Central memory CD8-positive, alpha-beta T cell (primary cell): ENCODE measurements at regions not wholly inside any gene's neighbourhood (a gene's known extent, or its start where the extent isn't known, plus 50 kb on each side); places are given as distances from the start of the nearest gene placed in this dataset.

Experiments used
- ATAC-seq: fragments of 150-1000 bp; cut with Tn5 transposase; replicated peaks from 2 replicates; pipeline ENCODE4 v1.10.0; 2022; ENCODE audit warnings: mild to moderate bottlenecking, moderate FRiP score, moderate number of reproducible peaks; ENCODE audit not compliant: poor library complexity, severe bottlenecking; ENCODE audit errors: extremely low read depth
- DNase-seq, 2 donors: peaks; one replicate each; pipeline ENCODE4 v3.0.0; 2021; ENCODE audit warnings: low spot score in 2 of 2
- H3K27ac Mint-ChIP-seq: one replicate; pipeline ENCODE4 v1.8.0; 2022; ENCODE audit warnings: low read depth, mild to moderate bottlenecking, moderate library complexity, mixed read lengths
- H3K27me3 Mint-ChIP-seq: one replicate; pipeline ENCODE4 v1.8.0; 2022; ENCODE audit warnings: mixed read lengths
- H3K36me3 Mint-ChIP-seq: one replicate; pipeline ENCODE4 v1.8.0; 2022; ENCODE audit warnings: mild to moderate bottlenecking, moderate library complexity, mixed read lengths; ENCODE audit not compliant: insufficient read depth
- H3K4me1 Mint-ChIP-seq: one replicate; pipeline ENCODE4 v1.8.0; 2022; ENCODE audit warnings: mixed read lengths
- H3K4me3 Mint-ChIP-seq: one replicate; pipeline ENCODE4 v1.8.0; 2022; ENCODE audit warnings: mild to moderate bottlenecking, moderate library complexity, mixed read lengths
- H3K9me3 Mint-ChIP-seq: one replicate; pipeline ENCODE4 v1.8.0; 2022; ENCODE audit warnings: mixed read lengths

- H3K9me3 Mint-ChIP-seq, result no peaks in the 10 kb centered on the region
- no peak for DNase-seq
- H3K27me3 Mint-ChIP-seq, result no peaks in the 10 kb centered on the region
- H3K36me3 Mint-ChIP-seq, result peaks cover 2% of the 10 kb centered on the region
- no peaks in the 10 kb centered on the region for H3K4me1 Mint-ChIP-seq
- H3K4me3 Mint-ChIP-seq, result no peak overlapping the region
- H3K27ac Mint-ChIP-seq, result no peak overlapping the region
- no peak for ATAC-seq
Measured at GRCh38 chr5:67674159-67674655, 477.6 kb upstream of the CD180 start.

DNA sequence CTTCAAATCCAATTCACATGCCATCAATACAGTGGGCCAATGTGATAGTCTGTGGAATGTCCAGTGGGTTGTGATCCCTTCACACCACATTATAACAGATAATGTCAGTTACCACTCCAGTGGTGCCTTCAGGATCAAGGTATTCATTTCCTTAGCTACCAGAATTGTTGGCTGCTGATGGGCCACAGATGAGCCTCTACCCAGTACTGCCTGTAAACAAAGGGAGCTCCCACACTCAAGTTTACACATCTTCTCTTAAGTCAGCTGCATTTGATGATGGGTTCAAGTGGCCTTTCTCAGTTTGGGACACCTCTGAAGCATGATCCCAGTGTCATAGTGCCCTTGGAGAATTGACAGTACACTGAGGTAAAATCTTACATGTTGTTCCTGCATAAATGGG, 477.0 kb upstream of the CD180 start:
- H3K27me3 Mint-ChIP-seq, result no peaks in the 10 kb centered on the region
- peaks cover 2% of the 10 kb centered on the region for H3K36me3 Mint-ChIP-seq
- no peak for ATAC-seq
- H3K27ac Mint-ChIP-seq, result no peak overlapping the region
- no peak overlapping the region for H3K4me3 Mint-ChIP-seq
- H3K9me3 Mint-ChIP-seq, result no peaks in the 10 kb centered on the region
- DNase-seq, result no peak
- H3K4me1 Mint-ChIP-seq, result no peaks in the 10 kb centered on the region

GRCh38 chr5:67673180-67673579, 476.6 kb upstream of the CD180 start:
- DNase-seq (no peak), ATAC-seq (no peak)
- Mint-ChIP-seq H3K27ac (no peak overlapping the region), H3K9me3 (no peaks in the 10 kb centered on the region), H3K36me3 (peaks cover 2% of the 10 kb centered on the region), H3K27me3 (no peaks in the 10 kb centered on the region), H3K4me1 (no peaks in the 10 kb centered on the region), H3K4me3 (no peak overlapping the region)

- H3K4me3 Mint-ChIP-seq, result no peak overlapping the region
- DNase-seq (no peak), ATAC-seq (no peak)
- H3K36me3 Mint-ChIP-seq, result peaks cover 2% of the 10 kb centered on the region
- H3K27ac Mint-ChIP-seq, result no peak overlapping the region
- no peaks in the 10 kb centered on the region for H3K4me1 Mint-ChIP-seq
- no peaks in the 10 kb centered on the region for H3K27me3 Mint-ChIP-seq
- no peaks in the 10 kb centered on the region for H3K9me3 Mint-ChIP-seq
Measured at GRCh38 chr5:67672636-67673035, 476.0 kb upstream of the CD180 start.

GRCh38 chr5:67669916-67670315, 473.3 kb upstream of the CD180 start:
- Mint-ChIP-seq H3K9me3 (peaks cover 10% of the 10 kb centered on the region), H3K4me3 (no peak overlapping the region), H3K27me3 (no peaks in the 10 kb centered on the region), H3K4me1 (no peaks in the 10 kb centered on the region), H3K36me3 (peaks cover 2% of the 10 kb centered on the region), H3K27ac (no peak overlapping the region)
- ATAC-seq (no peak), DNase-seq (no peak)

- Mint-ChIP-seq H3K9me3 (peaks cover under 1% of the 10 kb centered on the region), H3K36me3 (no peaks in the 10 kb centered on the region), H3K27ac (no peak overlapping the region), H3K4me3 (no peak overlapping the region), H3K27me3 (no peaks in the 10 kb centered on the region), H3K4me1 (no peaks in the 10 kb centered on the region)
- DNase-seq (no peak), ATAC-seq (no peak)
Measured at GRCh38 chr5:67660149-67660548, 463.6 kb upstream of the CD180 start.

DNA sequence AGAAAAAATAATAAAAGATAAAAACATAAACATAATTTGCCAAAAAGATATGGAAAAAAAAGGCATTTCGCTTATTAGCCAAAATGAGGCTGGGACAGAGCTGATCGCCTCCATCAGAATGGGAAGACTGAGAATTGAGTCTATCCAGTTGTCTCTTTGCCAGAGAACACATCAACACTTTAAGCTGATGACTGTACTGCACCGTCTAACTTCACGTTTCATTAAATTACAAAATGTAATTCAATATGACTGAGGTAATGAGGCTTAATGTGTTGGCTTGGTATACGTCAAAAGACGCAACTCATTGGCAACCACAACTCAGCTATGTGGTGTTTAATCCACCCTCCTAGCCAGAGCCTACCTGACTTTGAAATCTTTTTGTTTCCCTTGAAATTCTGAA, 462.7 kb upstream of the CD180 start:
- ATAC-seq (no peak), DNase-seq (no peak)
- Mint-ChIP-seq H3K27ac (no peak overlapping the region), H3K27me3 (no peaks in the 10 kb centered on the region), H3K4me1 (no peaks in the 10 kb centered on the region), H3K36me3 (no peaks in the 10 kb centered on the region), H3K9me3 (no peaks in the 10 kb centered on the region), H3K4me3 (no peak overlapping the region)

- ATAC-seq (no peak), DNase-seq (no peak)
- no peak overlapping the region for H3K4me3 Mint-ChIP-seq
- no peaks in the 10 kb centered on the region for H3K27me3 Mint-ChIP-seq
- H3K4me1 Mint-ChIP-seq, result no peaks in the 10 kb centered on the region
- no peak overlapping the region for H3K27ac Mint-ChIP-seq
- no peaks in the 10 kb centered on the region for H3K36me3 Mint-ChIP-seq
- H3K9me3 Mint-ChIP-seq, result no peaks in the 10 kb centered on the region
Measured at GRCh38 chr5:67657055-67657454, 460.5 kb upstream of the CD180 start.

DNA sequence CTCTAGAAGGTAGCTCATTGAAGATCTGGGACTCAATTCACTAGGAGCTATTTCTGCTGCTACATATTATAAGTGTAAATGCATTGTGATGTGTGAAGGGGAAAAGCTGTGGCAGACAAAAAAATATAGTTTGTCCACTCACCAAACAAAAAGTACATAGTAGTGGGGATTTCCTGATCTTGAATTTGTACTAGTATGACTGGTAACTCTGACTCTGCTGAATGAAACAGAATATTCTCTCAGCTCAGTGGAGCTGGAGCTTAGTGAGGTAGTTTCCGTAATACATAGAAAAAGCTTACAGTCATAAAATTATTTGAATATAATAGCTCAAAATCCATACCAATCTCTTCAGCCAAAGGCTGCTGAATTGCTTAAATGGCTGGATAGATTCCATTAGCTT, 455.6 kb upstream of the CD180 start:
- H3K4me3 Mint-ChIP-seq, result no peak overlapping the region
- no peak overlapping the region for H3K27ac Mint-ChIP-seq
- H3K36me3 Mint-ChIP-seq, result no peaks in the 10 kb centered on the region
- no peak for DNase-seq
- no peaks in the 10 kb centered on the region for H3K27me3 Mint-ChIP-seq
- H3K9me3 Mint-ChIP-seq, result no peaks in the 10 kb centered on the region
- ATAC-seq, result no peak
- H3K4me1 Mint-ChIP-seq, result no peaks in the 10 kb centered on the region

DNA sequence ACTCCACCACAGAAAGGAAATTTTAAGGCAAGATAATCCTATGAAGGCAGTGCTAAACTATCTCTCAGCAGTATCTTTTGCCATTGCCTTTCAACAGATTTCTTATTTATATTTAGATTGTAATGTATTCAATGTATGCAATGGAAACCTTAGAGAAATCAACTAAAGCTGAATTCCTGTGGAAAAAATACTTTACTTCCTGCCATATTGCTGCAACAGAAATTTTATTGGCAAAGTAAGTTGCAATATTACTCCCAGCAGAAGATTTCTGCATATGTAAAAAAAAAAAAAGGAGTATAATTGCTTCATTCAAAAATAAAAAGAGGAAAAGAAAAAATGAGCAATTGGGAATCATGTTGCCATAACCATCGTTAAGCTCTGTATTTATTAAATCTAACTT, 454.6 kb upstream of the CD180 start:
- peaks cover 9% of the 10 kb centered on the region for H3K4me1 Mint-ChIP-seq
- no peaks in the 10 kb centered on the region for H3K27me3 Mint-ChIP-seq
- H3K27ac Mint-ChIP-seq, result no peak overlapping the region
- no peak for DNase-seq
- H3K36me3 Mint-ChIP-seq, result no peaks in the 10 kb centered on the region
- H3K9me3 Mint-ChIP-seq, result no peaks in the 10 kb centered on the region
- ATAC-seq, result no peak
- no peak overlapping the region for H3K4me3 Mint-ChIP-seq

- Mint-ChIP-seq H3K27me3 (no peaks in the 10 kb centered on the region), H3K9me3 (no peaks in the 10 kb centered on the region), H3K4me3 (no peak overlapping the region), H3K27ac (no peak overlapping the region), H3K4me1 (peaks cover 11% of the 10 kb centered on the region), H3K36me3 (no peaks in the 10 kb centered on the region)
- ATAC-seq (no peak), DNase-seq (no peak)
Measured at GRCh38 chr5:67648201-67648671, 451.6 kb upstream of the CD180 start.

GRCh38 chr5:67647772-67648171, 451.2 kb upstream of the CD180 start:
- H3K4me3 Mint-ChIP-seq, result no peak overlapping the region
- DNase-seq (no peak), ATAC-seq (no peak)
- no peaks in the 10 kb centered on the region for H3K27me3 Mint-ChIP-seq
- no peaks in the 10 kb centered on the region for H3K9me3 Mint-ChIP-seq
- H3K36me3 Mint-ChIP-seq, result no peaks in the 10 kb centered on the region
- H3K4me1 Mint-ChIP-seq, result peaks cover 11% of the 10 kb centered on the region
- H3K27ac Mint-ChIP-seq, result no peak overlapping the region

DNA sequence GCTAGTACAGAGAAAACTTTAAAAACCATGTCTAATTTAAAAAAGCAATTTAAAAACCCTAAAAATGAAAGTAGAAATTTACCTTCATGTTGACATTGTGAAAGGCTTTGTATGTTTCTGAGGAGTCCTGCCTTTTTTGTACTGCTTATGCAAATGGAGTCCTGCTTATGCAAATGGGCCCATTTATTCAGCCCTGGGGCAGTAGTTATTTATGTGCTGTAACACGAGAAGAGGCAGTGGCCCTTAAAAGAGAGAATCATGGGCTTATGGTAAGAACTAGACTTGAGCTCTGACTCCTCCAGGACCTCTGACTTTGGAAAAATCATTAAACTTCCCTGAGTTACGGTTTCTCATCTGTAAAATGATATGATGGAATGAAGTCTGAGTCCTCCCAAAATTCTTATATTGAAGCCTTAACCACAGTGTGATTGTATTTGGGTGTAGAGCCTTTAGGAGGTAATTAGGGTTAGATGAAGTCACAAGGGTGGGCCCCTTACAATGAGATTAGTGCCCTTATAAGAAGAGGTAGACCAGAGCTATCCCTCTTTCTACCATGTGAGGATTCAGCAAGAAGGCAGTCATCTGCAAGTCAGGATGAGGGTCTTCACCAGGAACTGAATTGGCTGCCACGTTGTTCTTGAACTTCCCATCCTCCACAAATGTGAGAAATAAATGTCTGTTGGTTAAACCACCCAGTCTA, 447.8 kb upstream of the CD180 start:
- Mint-ChIP-seq H3K9me3 (no peaks in the 10 kb centered on the region), H3K36me3 (no peaks in the 10 kb centered on the region), H3K27me3 (no peaks in the 10 kb centered on the region), H3K4me3 (no peak overlapping the region), H3K27ac (no peak overlapping the region), H3K4me1 (peaks cover 11% of the 10 kb centered on the region)
- no peak for DNase-seq
- no peak for ATAC-seq
